WTC11 (cell line): ENCODE measurements at regions not wholly inside any gene's neighbourhood (a gene's known extent, or its start where the extent isn't known, plus 50 kb on each side); places are given as distances from the start of the nearest gene placed in this dataset.
A peak's percentile ranks its signal among the peaks of the same experiment; 100 is the strongest.

Source experiments
- ATAC-seq: fragments of 200-7000 bp; cut with Tn5 transposase; 2 replicates; pipeline ENCODE4 v1.10.0; 2021; ENCODE audit warnings: mild to moderate bottlenecking, moderate library complexity
- CTCF ChIA-PET: fragments of 300-600 bp; sonication (Branson Sonifier 250); formaldehyde crosslinking; loops from one replicate; lab custom pipeline; 2021; ENCODE audit warnings: antibody characterized with exemption; lab: Charles Lee
- POLR2A ChIA-PET: fragments of 350-600 bp; sonication (Branson Sonifier 250); formaldehyde crosslinking; loops from one replicate; lab custom pipeline; 2021; ENCODE audit warnings: antibody characterized with exemption; lab: Charles Lee
- DNase-seq: peaks from one replicate; pipeline ENCODE4 v3.0.0; 2021; ENCODE audit warnings: low spot score
- H3K27ac Mint-ChIP-seq: 2 replicates; pipeline ENCODE4 v1.8.0; 2021; ENCODE audit warnings: mixed read lengths
- H3K27me3 Mint-ChIP-seq: 2 replicates; pipeline ENCODE4 v1.8.0; 2021; ENCODE audit warnings: low read depth, mild to moderate bottlenecking, moderate library complexity, mixed read lengths
- H3K36me3 Mint-ChIP-seq: 2 replicates; pipeline ENCODE4 v1.8.0; 2021; ENCODE audit warnings: mixed read lengths
- H3K4me1 Mint-ChIP-seq: 2 replicates; pipeline ENCODE4 v1.8.0; 2022; ENCODE audit warnings: mixed read lengths
- H3K4me3 Mint-ChIP-seq: 2 replicates; pipeline ENCODE4 v1.8.0; 2021; ENCODE audit warnings: mild to moderate bottlenecking, moderate library complexity, mixed read lengths
- H3K9me3 Mint-ChIP-seq: 2 replicates; pipeline ENCODE4 v1.8.0; 2021; ENCODE audit warnings: mixed read lengths
- FOXJ3 ChIP-seq: sonication (generic); formaldehyde crosslinking; IDR thresholded peaks from 2 replicates; pipeline ENCODE4 v1.9.0; 2021; ENCODE audit warnings: missing genetic modification reagents, mild to moderate bottlenecking, borderline replicate concordance
- MXD4 ChIP-seq: fragments of 250-450 bp; sonication (Bioruptor Pico); IDR thresholded peaks from 2 replicates; pipeline ENCODE4 v1.8.0; 2021; ENCODE audit warnings: mild to moderate bottlenecking, moderate library complexity, borderline replicate concordance
- SOX15 ChIP-seq: fragments of 250-450 bp; sonication (Bioruptor Pico); IDR thresholded peaks from 2 replicates; pipeline ENCODE4 v1.9.0; 2021; ENCODE audit warnings: mild to moderate bottlenecking
- TP53 ChIP-seq: sonication (generic); formaldehyde crosslinking; IDR thresholded peaks from 2 replicates; pipeline ENCODE4 v1.8.1; 2023; ENCODE audit warnings: mild to moderate bottlenecking, missing genetic modification reagents
- ZNF317 ChIP-seq: sonication (generic); formaldehyde crosslinking; IDR thresholded peaks from 2 replicates; pipeline ENCODE4 v1.8.1; 2023; ENCODE audit warnings: low read depth, mild to moderate bottlenecking, moderate library complexity, missing genetic modification reagents, borderline replicate concordance
- TF ChIP-seq, protein P1 (sequence below): sonication (generic); formaldehyde crosslinking; IDR thresholded peaks from 2 replicates; pipeline ENCODE4 v1.8.1; 2023; ENCODE audit warnings: mild to moderate bottlenecking, moderate library complexity, missing genetic modification reagents
- TF ChIP-seq, protein P2 (sequence below): sonication (generic); formaldehyde crosslinking; IDR thresholded peaks from 2 replicates; pipeline ENCODE4 v1.8.1; 2022; ENCODE audit warnings: mild to moderate bottlenecking, missing genetic modification reagents, moderate library complexity, borderline replicate concordance
- TF ChIP-seq, protein P3 (sequence below): sonication (generic); formaldehyde crosslinking; IDR thresholded peaks from 2 replicates; pipeline ENCODE4 v1.8.0; 2022; ENCODE audit warnings: missing genetic modification reagents
- TF ChIP-seq, protein P4 (sequence below): sonication (generic); formaldehyde crosslinking; IDR thresholded peaks from 2 replicates; pipeline ENCODE4 v1.8.0; 2022; ENCODE audit warnings: mild to moderate bottlenecking, missing genetic modification reagents
- TF ChIP-seq, protein P5 (sequence below): sonication (generic); formaldehyde crosslinking; IDR thresholded peaks from 2 replicates; pipeline ENCODE4 v1.8.0; 2022; ENCODE audit warnings: mild to moderate bottlenecking, missing genetic modification reagents
- TF ChIP-seq, protein P6 (sequence below): sonication (generic); formaldehyde crosslinking; IDR thresholded peaks from 2 replicates; pipeline ENCODE4 v1.8.0; 2022; ENCODE audit warnings: mild to moderate bottlenecking, missing genetic modification reagents
- TF ChIP-seq, protein P7 (sequence below): fragments of 250-450 bp; sonication (Bioruptor Pico); IDR thresholded peaks from 2 replicates; pipeline ENCODE4 v1.9.0; 2021; ENCODE audit warnings: mild to moderate bottlenecking, borderline replicate concordance

DNA sequence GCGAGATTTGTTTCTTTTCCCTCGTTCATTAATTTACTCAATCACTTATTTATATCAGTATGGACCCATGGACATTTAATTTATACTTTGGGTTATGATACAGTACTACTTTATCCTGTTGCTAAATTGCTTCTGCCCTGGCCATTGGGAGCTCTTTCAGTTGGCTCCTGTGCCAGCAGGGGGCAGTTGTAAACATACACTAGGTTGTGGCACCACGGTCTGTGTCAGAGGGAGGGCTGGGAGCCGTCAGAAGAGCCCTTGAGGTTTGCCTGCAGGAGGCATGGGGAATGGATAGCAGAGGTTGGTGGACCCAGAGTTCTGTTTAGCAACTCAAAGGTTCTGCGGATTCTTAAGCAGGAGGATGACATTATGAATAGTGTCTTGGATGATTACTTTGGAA is 94.3 kb downstream of the ERCC5 start:
- Mint-ChIP-seq H3K27ac (no peak overlapping the region), H3K36me3 (no peaks in the 10 kb centered on the region), H3K4me1 (peaks cover 24% of the 10 kb centered on the region), H3K4me3 (no peak overlapping the region), H3K9me3 (peaks cover 39% of the 10 kb centered on the region), H3K27me3 (no peaks in the 10 kb centered on the region; the same call in 1 of the 2 replicates)
- TF ChIP-seq, protein P1, sequence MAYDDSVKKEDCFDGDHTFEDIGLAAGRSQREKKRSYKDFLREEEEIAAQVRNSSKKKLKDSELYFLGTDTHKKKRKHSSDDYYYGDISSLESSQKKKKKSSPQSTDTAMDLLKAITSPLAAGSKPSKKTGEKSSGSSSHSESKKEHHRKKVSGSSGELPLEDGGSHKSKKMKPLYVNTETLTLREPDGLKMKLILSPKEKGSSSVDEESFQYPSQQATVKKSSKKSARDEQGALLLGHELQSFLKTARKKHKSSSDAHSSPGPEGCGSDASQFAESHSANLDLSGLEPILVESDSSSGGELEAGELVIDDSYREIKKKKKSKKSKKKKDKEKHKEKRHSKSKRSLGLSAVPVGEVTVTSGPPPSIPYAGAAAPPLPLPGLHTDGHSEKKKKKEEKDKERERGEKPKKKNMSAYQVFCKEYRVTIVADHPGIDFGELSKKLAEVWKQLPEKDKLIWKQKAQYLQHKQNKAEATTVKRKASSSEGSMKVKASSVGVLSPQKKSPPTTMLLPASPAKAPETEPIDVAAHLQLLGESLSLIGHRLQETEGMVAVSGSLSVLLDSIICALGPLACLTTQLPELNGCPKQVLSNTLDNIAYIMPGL (CRISPR knock-in tag): no peak
- TF ChIP-seq ZNF317 (CRISPR knock-in tag) (no peak), SOX15 (CRISPR knock-in tag) (no peak), TP53 (CRISPR knock-in tag) (no peak), FOXJ3 (CRISPR knock-in tag) (no peak), MXD4 (CRISPR knock-in tag) (no peak)
- TF ChIP-seq, protein P2, sequence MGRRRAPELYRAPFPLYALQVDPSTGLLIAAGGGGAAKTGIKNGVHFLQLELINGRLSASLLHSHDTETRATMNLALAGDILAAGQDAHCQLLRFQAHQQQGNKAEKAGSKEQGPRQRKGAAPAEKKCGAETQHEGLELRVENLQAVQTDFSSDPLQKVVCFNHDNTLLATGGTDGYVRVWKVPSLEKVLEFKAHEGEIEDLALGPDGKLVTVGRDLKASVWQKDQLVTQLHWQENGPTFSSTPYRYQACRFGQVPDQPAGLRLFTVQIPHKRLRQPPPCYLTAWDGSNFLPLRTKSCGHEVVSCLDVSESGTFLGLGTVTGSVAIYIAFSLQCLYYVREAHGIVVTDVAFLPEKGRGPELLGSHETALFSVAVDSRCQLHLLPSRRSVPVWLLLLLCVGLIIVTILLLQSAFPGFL (CRISPR knock-in tag): no peak
- TF ChIP-seq, protein P3, sequence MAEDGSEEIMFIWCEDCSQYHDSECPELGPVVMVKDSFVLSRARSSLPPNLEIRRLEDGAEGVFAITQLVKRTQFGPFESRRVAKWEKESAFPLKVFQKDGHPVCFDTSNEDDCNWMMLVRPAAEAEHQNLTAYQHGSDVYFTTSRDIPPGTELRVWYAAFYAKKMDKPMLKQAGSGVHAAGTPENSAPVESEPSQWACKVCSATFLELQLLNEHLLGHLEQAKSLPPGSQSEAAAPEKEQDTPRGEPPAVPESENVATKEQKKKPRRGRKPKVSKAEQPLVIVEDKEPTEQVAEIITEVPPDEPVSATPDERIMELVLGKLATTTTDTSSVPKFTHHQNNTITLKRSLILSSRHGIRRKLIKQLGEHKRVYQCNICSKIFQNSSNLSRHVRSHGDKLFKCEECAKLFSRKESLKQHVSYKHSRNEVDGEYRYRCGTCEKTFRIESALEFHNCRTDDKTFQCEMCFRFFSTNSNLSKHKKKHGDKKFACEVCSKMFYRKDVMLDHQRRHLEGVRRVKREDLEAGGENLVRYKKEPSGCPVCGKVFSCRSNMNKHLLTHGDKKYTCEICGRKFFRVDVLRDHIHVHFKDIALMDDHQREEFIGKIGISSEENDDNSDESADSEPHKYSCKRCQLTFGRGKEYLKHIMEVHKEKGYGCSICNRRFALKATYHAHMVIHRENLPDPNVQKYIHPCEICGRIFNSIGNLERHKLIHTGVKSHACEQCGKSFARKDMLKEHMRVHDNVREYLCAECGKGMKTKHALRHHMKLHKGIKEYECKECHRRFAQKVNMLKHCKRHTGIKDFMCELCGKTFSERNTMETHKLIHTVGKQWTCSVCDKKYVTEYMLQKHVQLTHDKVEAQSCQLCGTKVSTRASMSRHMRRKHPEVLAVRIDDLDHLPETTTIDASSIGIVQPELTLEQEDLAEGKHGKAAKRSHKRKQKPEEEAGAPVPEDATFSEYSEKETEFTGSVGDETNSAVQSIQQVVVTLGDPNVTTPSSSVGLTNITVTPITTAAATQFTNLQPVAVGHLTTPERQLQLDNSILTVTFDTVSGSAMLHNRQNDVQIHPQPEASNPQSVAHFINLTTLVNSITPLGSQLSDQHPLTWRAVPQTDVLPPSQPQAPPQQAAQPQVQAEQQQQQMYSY: no peak
- TF ChIP-seq, protein P4, sequence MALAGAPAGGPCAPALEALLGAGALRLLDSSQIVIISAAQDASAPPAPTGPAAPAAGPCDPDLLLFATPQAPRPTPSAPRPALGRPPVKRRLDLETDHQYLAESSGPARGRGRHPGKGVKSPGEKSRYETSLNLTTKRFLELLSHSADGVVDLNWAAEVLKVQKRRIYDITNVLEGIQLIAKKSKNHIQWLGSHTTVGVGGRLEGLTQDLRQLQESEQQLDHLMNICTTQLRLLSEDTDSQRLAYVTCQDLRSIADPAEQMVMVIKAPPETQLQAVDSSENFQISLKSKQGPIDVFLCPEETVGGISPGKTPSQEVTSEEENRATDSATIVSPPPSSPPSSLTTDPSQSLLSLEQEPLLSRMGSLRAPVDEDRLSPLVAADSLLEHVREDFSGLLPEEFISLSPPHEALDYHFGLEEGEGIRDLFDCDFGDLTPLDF (CRISPR knock-in tag): no peak
- TF ChIP-seq, protein P5, sequence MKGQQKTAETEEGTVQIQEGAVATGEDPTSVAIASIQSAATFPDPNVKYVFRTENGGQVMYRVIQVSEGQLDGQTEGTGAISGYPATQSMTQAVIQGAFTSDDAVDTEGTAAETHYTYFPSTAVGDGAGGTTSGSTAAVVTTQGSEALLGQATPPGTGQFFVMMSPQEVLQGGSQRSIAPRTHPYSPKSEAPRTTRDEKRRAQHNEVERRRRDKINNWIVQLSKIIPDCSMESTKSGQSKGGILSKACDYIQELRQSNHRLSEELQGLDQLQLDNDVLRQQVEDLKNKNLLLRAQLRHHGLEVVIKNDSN: no peak
- TF ChIP-seq, protein P6, sequence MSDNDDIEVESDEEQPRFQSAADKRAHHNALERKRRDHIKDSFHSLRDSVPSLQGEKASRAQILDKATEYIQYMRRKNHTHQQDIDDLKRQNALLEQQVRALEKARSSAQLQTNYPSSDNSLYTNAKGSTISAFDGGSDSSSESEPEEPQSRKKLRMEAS (CRISPR knock-in tag): no peak
- TF ChIP-seq, protein P7, sequence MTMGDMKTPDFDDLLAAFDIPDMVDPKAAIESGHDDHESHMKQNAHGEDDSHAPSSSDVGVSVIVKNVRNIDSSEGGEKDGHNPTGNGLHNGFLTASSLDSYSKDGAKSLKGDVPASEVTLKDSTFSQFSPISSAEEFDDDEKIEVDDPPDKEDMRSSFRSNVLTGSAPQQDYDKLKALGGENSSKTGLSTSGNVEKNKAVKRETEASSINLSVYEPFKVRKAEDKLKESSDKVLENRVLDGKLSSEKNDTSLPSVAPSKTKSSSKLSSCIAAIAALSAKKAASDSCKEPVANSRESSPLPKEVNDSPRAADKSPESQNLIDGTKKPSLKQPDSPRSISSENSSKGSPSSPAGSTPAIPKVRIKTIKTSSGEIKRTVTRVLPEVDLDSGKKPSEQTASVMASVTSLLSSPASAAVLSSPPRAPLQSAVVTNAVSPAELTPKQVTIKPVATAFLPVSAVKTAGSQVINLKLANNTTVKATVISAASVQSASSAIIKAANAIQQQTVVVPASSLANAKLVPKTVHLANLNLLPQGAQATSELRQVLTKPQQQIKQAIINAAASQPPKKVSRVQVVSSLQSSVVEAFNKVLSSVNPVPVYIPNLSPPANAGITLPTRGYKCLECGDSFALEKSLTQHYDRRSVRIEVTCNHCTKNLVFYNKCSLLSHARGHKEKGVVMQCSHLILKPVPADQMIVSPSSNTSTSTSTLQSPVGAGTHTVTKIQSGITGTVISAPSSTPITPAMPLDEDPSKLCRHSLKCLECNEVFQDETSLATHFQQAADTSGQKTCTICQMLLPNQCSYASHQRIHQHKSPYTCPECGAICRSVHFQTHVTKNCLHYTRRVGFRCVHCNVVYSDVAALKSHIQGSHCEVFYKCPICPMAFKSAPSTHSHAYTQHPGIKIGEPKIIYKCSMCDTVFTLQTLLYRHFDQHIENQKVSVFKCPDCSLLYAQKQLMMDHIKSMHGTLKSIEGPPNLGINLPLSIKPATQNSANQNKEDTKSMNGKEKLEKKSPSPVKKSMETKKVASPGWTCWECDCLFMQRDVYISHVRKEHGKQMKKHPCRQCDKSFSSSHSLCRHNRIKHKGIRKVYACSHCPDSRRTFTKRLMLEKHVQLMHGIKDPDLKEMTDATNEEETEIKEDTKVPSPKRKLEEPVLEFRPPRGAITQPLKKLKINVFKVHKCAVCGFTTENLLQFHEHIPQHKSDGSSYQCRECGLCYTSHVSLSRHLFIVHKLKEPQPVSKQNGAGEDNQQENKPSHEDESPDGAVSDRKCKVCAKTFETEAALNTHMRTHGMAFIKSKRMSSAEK: no peak
- ATAC-seq: peak; percentile 86
- peak; percentile 51 for DNase-seq
- ChIA-PET CTCF (interaction anchor here (0.7 to 1.5 kb wide), 9 partner anchors 14 to 200 kb away, joined by 3 to 10 read pairs (median 4); no protein-coding TSS in a partner anchor), POLR2A (no interaction called here)
